Smooth muscle cell (in vitro differentiated cells): ENCODE measurements at regions not wholly inside any gene's neighbourhood (a gene's known extent, or its start where the extent isn't known, plus 50 kb on each side); places are given as distances from the start of the nearest gene placed in this dataset.

Experiments used
- DNase-seq: peaks from one replicate; lab custom pipeline; 2025; ENCODE audit not compliant: unreplicated experiment; lab: John Stamatoyannopoulos, UW
- H2AFZ ChIP-seq: fragments of 200-600 bp; sonication (generic); 2 replicates; pipeline ENCODE4 v1.6.0; 2016; ENCODE audit warnings: antibody characterized with exemption, low read depth, mild to moderate bottlenecking
- H3F3A ChIP-seq: fragments of 200-600 bp; sonication (generic); 2 replicates; pipeline ENCODE4 v1.6.0; 2017; ENCODE audit warnings: antibody characterized with exemption, low read depth
- H3K27ac ChIP-seq: fragments of 200-600 bp; sonication (generic); 2 replicates; pipeline ENCODE4 v1.5.1; 2016; ENCODE audit warnings: low read depth, mild to moderate bottlenecking
- H3K27me3 ChIP-seq: fragments of 200-600 bp; sonication (generic); 2 replicates; pipeline ENCODE4 v1.6.1; 2016; ENCODE audit warnings: low read depth, mild to moderate bottlenecking
- H3K36me3 ChIP-seq: fragments of 200-600 bp; sonication (generic); 2 replicates; pipeline ENCODE4 v1.5.1; 2016; ENCODE audit warnings: low read depth
- H3K4me1 ChIP-seq: fragments of 200-600 bp; sonication (generic); 2 replicates; pipeline ENCODE4 v1.5.1; 2016; ENCODE audit warnings: low read depth
- H3K4me2 ChIP-seq: fragments of 200-600 bp; sonication (generic); 2 replicates; pipeline ENCODE4 v1.6.0; 2016; ENCODE audit warnings: mild to moderate bottlenecking
- H3K4me3 ChIP-seq: fragments of 200-600 bp; sonication (generic); 2 replicates; pipeline ENCODE4 v1.5.1; 2016; ENCODE audit warnings: mild to moderate bottlenecking
- H3K79me2 ChIP-seq: fragments of 200-600 bp; sonication (generic); 2 replicates; pipeline ENCODE4 v1.6.0; 2016; ENCODE audit warnings: low read depth, mild to moderate bottlenecking
- H3K9ac ChIP-seq: fragments of 200-600 bp; sonication (generic); 2 replicates; pipeline ENCODE4 v1.6.0; 2016; ENCODE audit warnings: low read depth
- H3K9me3 ChIP-seq: fragments of 200-600 bp; sonication (generic); replicated peaks from 2 replicates; pipeline ENCODE4 v1.5.1; 2016; ENCODE audit warnings: low read depth
- H4K20me1 ChIP-seq: fragments of 200-600 bp; sonication (generic); 2 replicates; pipeline ENCODE4 v1.6.0; 2016; ENCODE audit warnings: low read depth
- CTCF ChIP-seq: fragments of 200-600 bp; sonication (generic); IDR thresholded peaks from 2 replicates; pipeline ENCODE4 v1.5.1; 2017; ENCODE audit warnings: borderline replicate concordance, mild to moderate bottlenecking, antibody characterized with exemption; ENCODE audit not compliant: insufficient read depth, poor library complexity, severe bottlenecking
- WGBS: methylation state at CpG from one replicate; pipeline ENCODE4 v1.1.7; 2016; ENCODE audit warnings: low lambda C conversion rate; 5-methylcytosine and 5-hydroxymethylcytosine counted together

- 91% methylated on average over 4 of the region's 4 CpGs for WGBS
- Histone ChIP-seq H3K27me3 (peaks cover 20% of the 10 kb centered on the region), H3K4me3 (no peak overlapping the region), H3K36me3 (no peaks in the 10 kb centered on the region), H3K4me2 (no peak overlapping the region), H3K27ac (no peak overlapping the region), H4K20me1 (no peaks in the 10 kb centered on the region), H2AFZ (no peak overlapping the region), H3F3A (no peaks in the 10 kb centered on the region), H3K79me2 (no peaks in the 10 kb centered on the region), H3K4me1 (no peaks in the 10 kb centered on the region), H3K9me3 (no peaks in the 10 kb centered on the region), H3K9ac (no peak overlapping the region)
- no peak for TF ChIP-seq CTCF
- DNase-seq: no peak
These were observed 574.5 kb upstream of the CDH18 start for GRCh38 chr5:20562544-20562943.

GRCh38 chr5:20559845-20560244 is 571.8 kb upstream of the CDH18 start:
- Histone ChIP-seq H3K9me3 (no peaks in the 10 kb centered on the region), H3K79me2 (no peaks in the 10 kb centered on the region), H3K4me1 (no peaks in the 10 kb centered on the region), H3K36me3 (no peaks in the 10 kb centered on the region), H3K9ac (no peak overlapping the region), H2AFZ (no peak overlapping the region), H3K27ac (no peak overlapping the region), H3F3A (no peaks in the 10 kb centered on the region), H3K4me2 (no peak overlapping the region), H4K20me1 (no peaks in the 10 kb centered on the region), H3K27me3 (peaks cover 20% of the 10 kb centered on the region), H3K4me3 (no peak overlapping the region)
- TF ChIP-seq CTCF: no peak
- WGBS: 50% methylated on average over 3 of the region's 3 CpGs
- DNase-seq: no peak

GRCh38 chr5:20556115-20556763 is 568.2 kb upstream of the CDH18 start:
- Histone ChIP-seq H3K79me2 (no peaks in the 10 kb centered on the region), H3K27me3 (peaks cover 21% of the 10 kb centered on the region), H4K20me1 (no peaks in the 10 kb centered on the region), H3K27ac (no peak overlapping the region), H3K4me2 (peak overlapping the region; percentile 7), H3F3A (no peaks in the 10 kb centered on the region), H3K36me3 (no peaks in the 10 kb centered on the region), H3K4me3 (no peak overlapping the region), H3K4me1 (no peaks in the 10 kb centered on the region), H2AFZ (no peak overlapping the region), H3K9me3 (no peaks in the 10 kb centered on the region), H3K9ac (no peak overlapping the region)
- no peak for DNase-seq
- WGBS: 43% methylated on average over 6 of the region's 6 CpGs
- no peak for TF ChIP-seq CTCF

GRCh38 chr5:20555034-20555433 is 567.0 kb upstream of the CDH18 start:
- Histone ChIP-seq H3K4me3 (no peak overlapping the region), H3K4me2 (no peak overlapping the region), H3F3A (no peaks in the 10 kb centered on the region), H3K36me3 (no peaks in the 10 kb centered on the region), H4K20me1 (no peaks in the 10 kb centered on the region), H3K27ac (no peak overlapping the region), H3K9ac (no peak overlapping the region), H3K79me2 (no peaks in the 10 kb centered on the region), H3K9me3 (no peaks in the 10 kb centered on the region), H2AFZ (no peak overlapping the region), H3K4me1 (no peaks in the 10 kb centered on the region), H3K27me3 (peaks cover 20% of the 10 kb centered on the region)
- WGBS: 74% methylated on average over 2 of the region's 2 CpGs
- no peak for DNase-seq
- no peak for TF ChIP-seq CTCF
